Memory B cell (primary cell): ENCODE measurements at regions not wholly inside any gene's neighbourhood (a gene's known extent, or its start where the extent isn't known, plus 50 kb on each side); places are given as distances from the start of the nearest gene placed in this dataset.
"Not testable (repeated sequence)": the region's sequence is repeated elsewhere in the genome, so short reads cannot be mapped to it uniquely, and the experiment has no call there.

Experiments
- ATAC-seq: fragments of 150-1000 bp; cut with Tn5 transposase; 2 replicates; pipeline ENCODE4 v1.10.0; 2021; ENCODE audit warnings: low read depth, mild to moderate bottlenecking, moderate library complexity
- DNase-seq, 2 donors: peaks; one replicate each; pipeline ENCODE4 v3.0.0; 2022; ENCODE audit warnings: low spot score in 2 of 2
- H3K27ac Mint-ChIP-seq: one replicate; pipeline ENCODE4 v1.8.0; 2022; ENCODE audit warnings: mild to moderate bottlenecking, moderate library complexity, mixed read lengths
- H3K27me3 Mint-ChIP-seq: one replicate; pipeline ENCODE4 v1.8.0; 2022; ENCODE audit warnings: mixed read lengths
- H3K36me3 Mint-ChIP-seq: one replicate; pipeline ENCODE4 v1.8.0; 2022; ENCODE audit warnings: mild to moderate bottlenecking, mixed read lengths
- H3K4me1 Mint-ChIP-seq: one replicate; pipeline ENCODE4 v1.8.0; 2022; ENCODE audit warnings: mixed read lengths
- H3K4me3 Mint-ChIP-seq: one replicate; pipeline ENCODE4 v1.8.0; 2022; ENCODE audit warnings: mild to moderate bottlenecking, moderate library complexity, mixed read lengths
- H3K9me3 Mint-ChIP-seq: one replicate; pipeline ENCODE4 v1.8.0; 2022; ENCODE audit warnings: mixed read lengths

DNA sequence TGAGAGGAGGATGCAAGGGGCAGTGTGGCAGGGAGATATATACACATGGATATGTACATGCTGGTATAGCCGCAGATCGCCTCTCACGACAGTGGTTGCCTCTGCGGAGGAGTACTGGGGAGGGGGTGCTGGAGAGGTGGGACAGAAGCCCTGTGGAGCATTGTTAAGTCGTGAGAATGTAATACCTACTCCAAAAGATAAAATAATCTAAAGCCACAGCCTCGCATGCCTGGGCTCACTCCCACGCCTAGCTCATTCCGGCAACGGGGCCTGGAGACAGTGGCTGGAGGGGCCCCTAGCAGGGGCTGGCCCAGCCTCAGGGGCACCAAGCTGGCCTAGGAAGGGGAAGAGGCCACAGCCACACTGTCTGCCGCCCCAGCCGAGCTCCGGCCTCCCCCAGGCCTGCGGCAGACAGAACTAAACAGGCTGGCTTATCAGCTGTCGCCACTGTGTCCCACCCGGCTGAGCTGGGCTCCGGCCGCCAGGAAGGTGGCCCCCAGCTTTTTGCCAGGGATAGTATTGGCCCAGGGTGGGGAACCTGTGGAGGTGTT lies 65.1 kb upstream of the LCTL start:
- no peak for DNase-seq
- no peak for ATAC-seq
- no peak overlapping the region for H3K27ac Mint-ChIP-seq
- no peaks in the 10 kb centered on the region for H3K9me3 Mint-ChIP-seq
- H3K27me3 Mint-ChIP-seq, result no peaks in the 10 kb centered on the region
- no peak overlapping the region for H3K4me3 Mint-ChIP-seq
- no peaks in the 10 kb centered on the region for H3K4me1 Mint-ChIP-seq
- H3K36me3 Mint-ChIP-seq, result no peaks in the 10 kb centered on the region

DNA sequence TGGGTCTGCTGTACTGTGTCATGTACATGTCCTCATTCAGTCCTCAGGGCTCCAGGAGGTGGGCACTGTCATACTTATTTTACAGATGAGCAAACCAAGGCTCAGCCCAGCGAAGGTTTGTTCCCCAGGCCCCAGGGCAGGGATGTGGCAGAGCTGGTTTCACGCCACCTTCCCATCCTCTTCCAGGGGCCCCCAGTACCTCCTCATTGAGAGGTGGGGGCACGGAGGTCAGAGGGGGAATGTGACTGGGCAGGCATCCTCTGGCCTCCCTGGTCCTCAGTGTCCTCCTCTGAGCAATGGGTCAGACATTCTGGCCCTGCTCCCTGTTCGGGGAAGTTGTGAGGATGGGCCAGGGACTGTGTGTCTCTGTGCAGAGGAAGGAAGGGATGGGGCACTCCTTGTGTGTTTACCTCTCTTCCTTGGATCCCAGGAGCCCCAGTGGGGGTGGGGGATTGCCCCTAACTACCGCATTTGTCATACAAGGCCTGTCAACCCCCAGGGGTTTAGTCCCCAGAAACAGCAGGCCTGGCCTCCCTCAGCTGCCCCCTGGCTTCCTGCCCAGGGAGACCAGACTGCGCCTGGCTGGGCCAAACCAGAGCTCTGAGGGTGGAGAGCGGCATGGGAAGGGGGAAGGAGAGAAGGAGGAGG lies 65.9 kb upstream of the LCTL start:
- ATAC-seq (no peak), DNase-seq (no peak)
- H3K4me1 Mint-ChIP-seq, result no peaks in the 10 kb centered on the region
- H3K9me3 Mint-ChIP-seq, result no peaks in the 10 kb centered on the region
- no peaks in the 10 kb centered on the region for H3K36me3 Mint-ChIP-seq
- H3K27ac Mint-ChIP-seq, result no peak overlapping the region
- no peaks in the 10 kb centered on the region for H3K27me3 Mint-ChIP-seq
- no peak overlapping the region for H3K4me3 Mint-ChIP-seq

DNA sequence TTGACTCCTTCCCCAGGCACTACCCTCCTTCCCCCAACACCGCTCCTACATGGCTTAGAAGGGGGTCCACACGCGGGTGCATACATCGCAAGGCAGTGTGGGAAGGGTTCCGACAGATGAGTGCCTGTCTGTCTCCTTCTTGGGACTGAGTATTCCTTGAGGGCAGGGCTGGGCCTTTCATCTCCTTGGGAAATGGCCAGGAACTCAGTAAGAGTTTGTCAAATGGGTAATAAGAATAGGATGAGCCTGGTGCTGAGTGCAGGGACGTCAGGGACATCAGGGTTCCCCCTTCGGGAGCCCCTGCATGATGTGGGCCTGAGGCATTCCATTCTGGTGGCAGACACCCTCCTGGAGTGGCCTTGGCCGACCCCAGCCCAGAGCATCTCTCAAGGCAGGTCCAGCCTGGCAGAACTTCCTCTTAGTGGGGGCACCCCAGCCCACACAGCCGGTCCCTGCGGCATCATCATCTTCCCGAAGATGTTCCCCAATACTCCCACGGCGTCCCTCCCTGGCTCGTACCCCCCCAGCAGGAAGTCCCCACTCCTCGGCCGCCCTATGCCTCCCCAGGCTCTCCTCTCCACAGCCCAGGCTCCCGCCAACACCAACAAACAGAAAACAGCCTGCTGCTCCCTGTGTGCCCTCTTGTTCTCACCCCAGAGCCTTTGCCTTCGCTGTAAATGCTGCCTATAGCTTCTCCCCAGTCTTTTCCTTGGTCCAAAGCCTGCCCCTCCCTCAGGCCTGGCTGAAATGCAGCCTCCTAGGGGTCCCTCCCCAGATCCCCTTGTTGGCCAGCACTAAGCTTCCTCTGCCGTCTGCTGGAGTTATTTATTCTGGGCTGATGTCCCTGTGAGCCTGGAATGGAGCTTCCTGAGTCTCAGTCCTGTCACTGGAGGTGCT lies 67.5 kb upstream of the LCTL start:
- no peaks in the 10 kb centered on the region for H3K27me3 Mint-ChIP-seq
- H3K27ac Mint-ChIP-seq, result no peak overlapping the region
- no peaks in the 10 kb centered on the region for H3K36me3 Mint-ChIP-seq
- H3K4me1 Mint-ChIP-seq, result peaks cover under 1% of the 10 kb centered on the region
- no peak overlapping the region for H3K4me3 Mint-ChIP-seq
- DNase-seq (no peak), ATAC-seq (no peak)
- no peaks in the 10 kb centered on the region for H3K9me3 Mint-ChIP-seq

DNA sequence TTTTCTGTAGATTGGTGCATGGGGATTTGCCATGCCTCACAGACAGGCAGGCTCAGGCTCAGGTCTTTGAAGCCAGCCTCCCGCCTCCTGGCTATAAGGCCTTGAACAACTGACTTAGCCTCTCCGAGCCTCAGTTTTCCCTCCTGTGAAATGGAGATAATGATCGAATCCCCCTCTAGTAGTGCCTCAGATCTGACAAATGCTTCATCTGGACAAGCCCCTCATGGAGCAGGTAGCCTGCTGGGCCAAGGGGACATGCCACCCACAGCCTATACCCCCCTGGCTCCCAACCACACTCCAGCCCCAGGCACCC lies 68.1 kb upstream of the LCTL start:
- no peak for DNase-seq
- Mint-ChIP-seq H3K9me3 (no peaks in the 10 kb centered on the region), H3K27ac (no peak overlapping the region)

DNA sequence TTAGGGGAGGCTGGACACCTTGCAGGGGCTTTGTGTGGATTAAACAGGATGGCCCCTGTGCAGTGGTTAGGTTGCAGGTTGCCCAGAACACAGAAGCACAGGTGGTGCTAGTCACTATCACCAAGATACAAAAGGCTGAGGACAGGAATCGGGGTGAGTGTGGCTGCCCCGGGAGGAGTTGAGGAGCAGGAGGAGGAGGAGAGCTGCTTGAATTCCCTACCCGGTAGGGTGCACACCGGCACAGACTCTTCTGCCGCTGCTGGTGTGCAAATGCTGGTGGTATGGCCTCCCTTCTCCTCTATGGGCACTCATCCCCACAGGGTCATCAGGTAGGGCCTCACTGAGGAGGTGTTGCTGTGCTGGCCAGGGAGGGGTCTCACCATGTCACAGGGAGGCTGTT lies 67.5 kb upstream of the SMAD6 start:
- Mint-ChIP-seq H3K36me3 (no peaks in the 10 kb centered on the region), H3K27me3 (no peaks in the 10 kb centered on the region), H3K4me3 (no peak overlapping the region), H3K27ac (no peak overlapping the region), H3K4me1 (peaks cover 3% of the 10 kb centered on the region), H3K9me3 (no peaks in the 10 kb centered on the region)
- ATAC-seq (no peak), DNase-seq (no peak)

More for the DNA sequence above, 68.1 kb upstream of the LCTL start:
- Mint-ChIP-seq H3K4me3 (no peak overlapping the region), H3K36me3 (no peaks in the 10 kb centered on the region), H3K27me3 (no peaks in the 10 kb centered on the region), H3K4me1 (peaks cover 3% of the 10 kb centered on the region)
- no peak for ATAC-seq

DNA sequence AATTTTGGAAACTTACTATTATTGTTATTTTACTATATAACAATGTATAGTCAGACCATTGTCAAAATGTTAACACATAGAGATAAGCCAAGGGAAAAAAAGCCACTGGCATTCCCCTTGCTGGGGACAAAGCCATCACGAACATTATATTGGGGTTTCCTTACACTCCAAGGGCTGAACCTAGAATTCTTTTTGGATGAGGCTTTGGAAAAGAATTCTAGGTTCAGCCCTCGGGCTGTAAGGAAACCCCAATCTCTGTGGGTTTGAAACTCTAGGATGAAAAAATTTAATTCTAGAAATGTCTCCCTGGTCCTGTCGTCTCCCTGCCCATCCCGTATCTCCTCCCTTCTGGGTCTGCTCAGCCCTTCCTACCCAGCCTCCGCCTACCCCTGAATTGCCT lies 67.0 kb upstream of the SMAD6 start:
- ATAC-seq (no peak), DNase-seq (no peak)
- no peak overlapping the region for H3K4me3 Mint-ChIP-seq
- H3K27ac Mint-ChIP-seq, result no peak overlapping the region
- H3K4me1 Mint-ChIP-seq, result peaks cover 3% of the 10 kb centered on the region
- no peaks in the 10 kb centered on the region for H3K27me3 Mint-ChIP-seq
- no peaks in the 10 kb centered on the region for H3K9me3 Mint-ChIP-seq
- no peaks in the 10 kb centered on the region for H3K36me3 Mint-ChIP-seq

DNA sequence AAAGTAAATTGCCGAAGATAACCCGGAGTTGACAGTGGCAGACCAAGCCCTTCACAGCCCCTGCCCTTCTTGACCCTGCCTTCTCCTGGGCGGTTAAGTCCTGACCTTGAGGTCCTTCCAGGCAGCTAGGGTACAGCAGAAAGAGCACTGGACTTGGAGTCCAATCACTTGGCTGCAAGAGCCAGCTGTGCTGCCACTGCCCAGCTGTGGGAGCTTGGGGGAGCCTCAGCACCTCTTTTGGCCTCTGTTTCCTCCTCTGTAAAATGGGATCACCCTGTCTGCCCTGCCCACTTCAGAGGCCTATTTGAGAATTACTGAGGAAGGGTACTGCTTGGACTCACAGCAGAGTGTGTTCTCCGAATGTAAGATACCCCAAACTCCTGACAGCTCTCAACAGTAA lies 66.2 kb upstream of the SMAD6 start:
- Mint-ChIP-seq H3K36me3 (no peaks in the 10 kb centered on the region), H3K27me3 (no peaks in the 10 kb centered on the region), H3K9me3 (no peaks in the 10 kb centered on the region), H3K27ac (no peak overlapping the region), H3K4me3 (no peak overlapping the region), H3K4me1 (peaks cover 3% of the 10 kb centered on the region)
- DNase-seq (no peak), ATAC-seq (no peak)

DNA sequence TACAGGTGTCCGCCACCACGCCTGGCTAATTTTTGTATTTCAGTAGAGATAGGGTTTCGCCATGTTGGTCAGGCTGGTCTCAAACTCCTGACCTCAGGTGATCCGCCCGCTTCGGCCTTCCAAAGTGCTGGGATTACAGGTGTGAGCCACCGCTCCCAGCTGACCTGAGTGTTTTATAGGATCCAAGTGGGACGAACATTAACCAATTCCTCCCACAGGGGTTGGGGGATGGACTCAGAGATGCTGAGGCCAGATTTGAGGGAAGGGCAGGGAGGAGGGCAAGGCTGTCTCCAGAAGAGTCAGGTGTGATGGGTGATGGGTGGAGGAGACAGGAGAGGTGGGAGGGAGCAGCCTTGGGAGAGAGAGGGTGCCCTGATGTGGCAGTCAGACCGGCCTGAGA lies 65.0 kb upstream of the SMAD6 start:
- not testable (repeated sequence) for ATAC-seq, H3K27me3 Mint-ChIP-seq, DNase-seq, H3K27ac Mint-ChIP-seq, H3K9me3 Mint-ChIP-seq, H3K4me3 Mint-ChIP-seq, H3K36me3 Mint-ChIP-seq, H3K4me1 Mint-ChIP-seq

DNA sequence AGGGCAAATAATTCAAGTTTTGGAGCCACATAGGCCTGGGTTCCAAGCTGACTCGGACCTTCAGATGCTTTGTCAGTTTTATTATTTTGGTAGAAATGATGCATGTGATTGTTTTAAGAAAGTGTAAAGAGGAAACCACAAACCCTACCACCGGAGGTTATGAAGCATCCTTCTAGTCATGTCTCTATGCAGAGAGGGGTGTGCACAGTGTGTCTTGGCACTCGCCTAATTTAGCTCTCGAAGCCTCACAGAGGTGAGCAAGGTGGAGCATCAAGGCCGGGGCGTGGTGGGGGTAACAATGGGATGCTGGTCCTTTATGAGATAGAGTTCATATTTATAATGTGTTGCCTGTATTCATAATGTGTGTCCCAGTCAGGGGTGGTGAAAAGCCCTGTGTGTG lies 63.7 kb upstream of the SMAD6 start:
- Mint-ChIP-seq H3K4me3 (no peak overlapping the region), H3K4me1 (peaks cover 3% of the 10 kb centered on the region), H3K27me3 (no peaks in the 10 kb centered on the region), H3K9me3 (no peaks in the 10 kb centered on the region), H3K27ac (no peak overlapping the region), H3K36me3 (no peaks in the 10 kb centered on the region)
- ATAC-seq (no peak), DNase-seq (no peak)

DNA sequence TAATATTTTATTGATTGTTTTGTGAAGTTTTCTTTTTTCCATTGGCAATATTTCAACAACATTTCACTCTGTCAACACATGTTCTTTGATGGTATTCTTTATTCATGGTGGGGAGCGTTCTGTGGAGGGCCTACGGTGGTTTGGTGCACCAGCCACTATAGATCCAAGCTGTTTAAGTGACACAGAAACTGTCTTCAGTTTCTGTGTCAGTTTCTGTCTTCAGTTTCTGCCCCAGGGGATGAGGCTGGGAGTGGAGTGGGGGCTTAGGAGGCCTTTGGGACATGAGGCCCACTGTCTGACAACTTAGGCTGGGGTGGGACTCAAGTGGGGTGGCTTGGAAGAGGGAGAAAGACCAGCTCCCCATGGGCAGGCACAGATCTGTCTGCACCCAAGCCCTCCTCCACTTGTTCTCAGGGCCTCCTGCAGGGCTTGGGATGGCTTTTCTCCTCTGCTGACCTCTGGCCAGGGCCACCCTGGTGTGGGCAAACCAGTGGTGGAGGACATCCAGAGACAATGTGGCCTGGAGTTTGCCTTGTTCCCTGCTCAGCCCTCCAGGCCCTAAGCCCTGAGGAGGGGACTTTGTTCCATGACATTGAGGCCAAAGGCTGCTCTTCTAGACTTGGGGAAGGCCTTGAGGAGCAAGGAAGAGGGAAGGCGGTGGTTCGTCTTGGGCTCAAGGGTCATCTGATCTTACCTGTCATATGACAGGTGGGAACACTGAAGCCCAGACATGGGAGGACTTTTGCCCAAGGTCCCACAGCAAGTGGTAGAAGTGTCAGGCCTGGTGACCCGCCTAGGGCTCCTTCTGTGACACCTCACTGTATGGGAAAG lies 60.3 kb upstream of the SMAD6 start:
- Mint-ChIP-seq H3K9me3 (no peaks in the 10 kb centered on the region), H3K27ac (no peak overlapping the region), H3K4me3 (no peak overlapping the region), H3K36me3 (no peaks in the 10 kb centered on the region), H3K27me3 (no peaks in the 10 kb centered on the region), H3K4me1 (peaks cover 3% of the 10 kb centered on the region)
- DNase-seq (no peak), ATAC-seq (no peak)

DNA sequence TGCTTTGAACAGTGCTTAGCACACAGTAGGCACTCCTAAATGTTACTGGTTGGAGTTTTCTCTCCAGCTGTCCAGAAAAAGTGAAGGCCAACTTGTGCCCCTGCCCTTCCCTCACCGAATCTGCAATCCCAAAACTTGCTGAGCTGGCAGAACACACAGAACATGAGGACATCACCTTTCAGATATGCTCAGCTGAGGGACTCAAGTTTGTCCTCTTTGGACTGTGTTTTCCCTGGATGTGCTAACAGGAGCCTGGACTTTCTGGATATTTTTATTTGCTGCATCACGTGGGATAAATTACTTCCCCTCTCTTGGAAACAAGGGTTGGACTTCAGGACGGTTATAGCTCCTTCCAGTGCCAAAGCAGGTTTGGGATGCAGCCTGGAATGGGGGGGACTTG lies 59.5 kb upstream of the SMAD6 start:
- DNase-seq (no peak), ATAC-seq (no peak)
- Mint-ChIP-seq H3K27me3 (no peaks in the 10 kb centered on the region), H3K36me3 (no peaks in the 10 kb centered on the region), H3K9me3 (no peaks in the 10 kb centered on the region), H3K4me3 (no peak overlapping the region), H3K4me1 (peaks cover 3% of the 10 kb centered on the region), H3K27ac (no peak overlapping the region)

DNA sequence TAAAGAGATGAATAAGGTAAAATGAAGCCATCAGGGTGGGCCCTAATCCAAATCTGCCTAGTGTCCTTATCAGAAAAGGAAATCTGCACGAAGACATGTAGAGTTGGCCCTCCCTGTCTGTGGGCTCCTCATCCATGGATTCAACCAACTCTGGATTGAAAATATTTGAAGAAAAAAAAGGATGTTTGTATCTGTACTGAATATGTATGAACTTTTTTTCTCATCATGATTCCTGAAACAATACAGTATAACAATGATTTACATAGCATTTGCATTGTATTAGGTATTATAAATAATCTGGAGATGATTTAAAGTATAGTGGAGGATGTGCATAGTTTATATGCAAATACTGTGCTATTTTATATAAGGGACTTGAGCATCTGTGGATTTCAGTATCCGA lies 59.0 kb upstream of the SMAD6 start:
- no peaks in the 10 kb centered on the region for H3K36me3 Mint-ChIP-seq
- no peak overlapping the region for H3K4me3 Mint-ChIP-seq
- H3K9me3 Mint-ChIP-seq, result no peaks in the 10 kb centered on the region
- no peaks in the 10 kb centered on the region for H3K27me3 Mint-ChIP-seq
- H3K27ac Mint-ChIP-seq, result no peak overlapping the region
- peaks cover 3% of the 10 kb centered on the region for H3K4me1 Mint-ChIP-seq
- DNase-seq, result no peak
- ATAC-seq, result no peak

DNA sequence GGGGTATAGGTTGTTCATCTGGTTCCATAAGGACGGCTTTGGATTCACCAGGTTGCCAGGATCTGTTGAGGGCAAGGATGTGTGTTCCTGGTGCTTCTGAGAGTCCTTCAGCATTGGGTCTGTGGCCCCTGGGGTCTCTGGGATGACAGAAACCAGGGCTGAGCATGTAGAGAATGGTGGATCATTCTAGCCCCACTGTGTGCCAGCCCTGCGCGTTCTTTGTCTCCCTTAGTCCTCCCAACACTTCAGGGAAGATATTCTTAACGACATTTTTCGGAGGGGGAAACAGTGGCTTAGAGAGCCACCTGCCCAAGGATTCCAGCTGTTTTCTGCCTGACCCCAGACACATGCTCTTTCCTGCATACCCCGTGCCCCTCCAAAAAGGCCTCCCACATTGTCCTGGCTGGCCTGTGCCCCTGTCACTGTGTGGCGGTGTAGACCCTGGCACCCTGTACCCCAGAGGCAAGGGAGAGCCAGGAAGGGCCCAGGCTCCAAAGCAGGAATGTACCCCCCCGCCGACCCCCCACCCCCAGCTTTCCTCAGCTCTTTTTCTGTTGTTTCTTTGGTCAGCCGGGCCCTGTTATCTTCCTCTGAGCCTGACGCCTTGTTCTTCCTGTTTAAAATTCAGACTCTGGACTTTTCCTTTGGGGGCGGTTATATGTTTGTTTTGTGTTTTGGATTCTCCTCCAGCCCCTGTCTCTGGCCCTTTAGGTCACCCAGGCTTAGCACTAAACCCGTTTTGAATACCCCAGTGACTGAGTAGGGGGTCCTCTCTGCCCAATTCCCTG lies 57.8 kb upstream of the SMAD6 start:
- Mint-ChIP-seq H3K9me3 (no peaks in the 10 kb centered on the region), H3K4me3 (no peak overlapping the region), H3K4me1 (no peaks in the 10 kb centered on the region), H3K27me3 (no peaks in the 10 kb centered on the region), H3K27ac (no peak overlapping the region), H3K36me3 (no peaks in the 10 kb centered on the region)
- no peak for ATAC-seq
- DNase-seq, result no peak
